OCI-LY7 (cell line): ENCODE measurements at regions not wholly inside any gene's neighbourhood (a gene's known extent, or its start where the extent isn't known, plus 50 kb on each side); places are given as distances from the start of the nearest gene placed in this dataset.

Experiments used
- BruUV-seq: library from RNA; stranded (reverse); fragments of 400-500 nt; replicated peaks from 2 replicates; lab custom pipeline; 2021; lab: Mats Ljungman, UMichigan
- CTCF ChIA-PET: fragments of 300-600 bp; sonication (Branson Sonifier 250); formaldehyde crosslinking; loops from one replicate; lab custom pipeline; 2022; ENCODE audit warnings: antibody characterized with exemption; ENCODE audit not compliant: unreplicated experiment; lab: Charles Lee
- POLR2A ChIA-PET: fragments of 300-600 bp; sonication (Branson Sonifier 250); formaldehyde crosslinking; loops from one replicate; lab custom pipeline; 2022; ENCODE audit warnings: antibody characterized with exemption; lab: Charles Lee
- DNase-seq: peaks from one replicate; pipeline ENCODE4 v3.0.0-alpha.2; 2015; ENCODE audit warnings: low spot score
- H2AFZ ChIP-seq: fragments of 200-600 bp; sonication (generic), shearing (Covaris generic); 2 replicates; pipeline ENCODE4 v1.6.1; 2014; ENCODE audit warnings: mild to moderate bottlenecking, antibody characterized with exemption, low read length, moderate library complexity
- H3K27ac ChIP-seq: fragments of 200-600 bp; sonication (generic); 2 replicates; pipeline ENCODE4 v1.5.1; 2014; ENCODE audit warnings: mixed run types, low read depth, mild to moderate bottlenecking, moderate library complexity, low read length, inconsistent platforms; ENCODE audit not compliant: poor library complexity, severe bottlenecking
- H3K36me3 ChIP-seq: fragments of 200-600 bp; sonication (generic); 2 replicates; pipeline ENCODE4 v1.6.1; 2014; ENCODE audit warnings: mild to moderate bottlenecking, antibody characterized with exemption, low read length, moderate library complexity, mixed read lengths; ENCODE audit not compliant: insufficient read depth
- H3K4me1 ChIP-seq: fragments of 200-600 bp; sonication (generic); 2 replicates; pipeline ENCODE4 v1.5.1; 2014; ENCODE audit warnings: mild to moderate bottlenecking, low read length; ENCODE audit not compliant: insufficient read depth, poor library complexity, severe bottlenecking
- H3K4me2 ChIP-seq: fragments of 200-600 bp; sonication (generic); 2 replicates; pipeline ENCODE4 v1.6.1; 2014; ENCODE audit warnings: mild to moderate bottlenecking, low read length
- H3K4me3 ChIP-seq: fragments of 200-600 bp; sonication (generic); 2 replicates; pipeline ENCODE4 v1.5.1; 2014; ENCODE audit warnings: mild to moderate bottlenecking, low read depth, low read length; ENCODE audit not compliant: poor library complexity, severe bottlenecking
- H3K79me2 ChIP-seq: fragments of 200-600 bp; sonication (generic); 2 replicates; pipeline ENCODE4 v1.6.1; 2016; ENCODE audit warnings: low read depth, mild to moderate bottlenecking, low read length, moderate library complexity, mixed read lengths; ENCODE audit not compliant: insufficient read depth
- H3K9me2 ChIP-seq: fragments of 200-600 bp; sonication (generic); 2 replicates; pipeline ENCODE4 v1.6.1; 2016; ENCODE audit warnings: mild to moderate bottlenecking, low read length, mixed read lengths; ENCODE audit not compliant: insufficient read depth
- H3K9me3 ChIP-seq: fragments of 200-600 bp; sonication (generic); 2 replicates; pipeline ENCODE4 v1.6.1; 2014; ENCODE audit warnings: mild to moderate bottlenecking, mixed run types, low read length, mixed read lengths
- H4K20me1 ChIP-seq: fragments of 200-600 bp; sonication (generic); 2 replicates; pipeline ENCODE4 v1.6.1; 2014; ENCODE audit warnings: mild to moderate bottlenecking, antibody characterized with exemption, low read length, moderate library complexity, mixed read lengths; ENCODE audit not compliant: insufficient read depth
- EZH2phosphoT487 ChIP-seq: fragments of 200-600 bp; sonication (generic); IDR thresholded peaks from 2 replicates; pipeline ENCODE4 v1.6.1; 2018; ENCODE audit warnings: low read depth, borderline replicate concordance, mild to moderate bottlenecking, mixed run types, antibody characterized with exemption, low read length, moderate library complexity, mixed read lengths
- intact Hi-C: fragments of 100-400 bp; cut with micrococcal nuclease; formaldehyde crosslinking; loops from one replicate; pipeline ENCODE4 v1.10.0; 2022; ENCODE audit not compliant: unreplicated experiment
- TF ChIP-seq, protein P1 (sequence below): fragments of 200-600 bp; sonication (generic); conservative IDR thresholded peaks from 2 replicates; pipeline ENCODE4 v1.5.1; 2014; ENCODE audit warnings: mild to moderate bottlenecking, antibody characterized with exemption, low read length, moderate library complexity, mixed read lengths

DNA sequence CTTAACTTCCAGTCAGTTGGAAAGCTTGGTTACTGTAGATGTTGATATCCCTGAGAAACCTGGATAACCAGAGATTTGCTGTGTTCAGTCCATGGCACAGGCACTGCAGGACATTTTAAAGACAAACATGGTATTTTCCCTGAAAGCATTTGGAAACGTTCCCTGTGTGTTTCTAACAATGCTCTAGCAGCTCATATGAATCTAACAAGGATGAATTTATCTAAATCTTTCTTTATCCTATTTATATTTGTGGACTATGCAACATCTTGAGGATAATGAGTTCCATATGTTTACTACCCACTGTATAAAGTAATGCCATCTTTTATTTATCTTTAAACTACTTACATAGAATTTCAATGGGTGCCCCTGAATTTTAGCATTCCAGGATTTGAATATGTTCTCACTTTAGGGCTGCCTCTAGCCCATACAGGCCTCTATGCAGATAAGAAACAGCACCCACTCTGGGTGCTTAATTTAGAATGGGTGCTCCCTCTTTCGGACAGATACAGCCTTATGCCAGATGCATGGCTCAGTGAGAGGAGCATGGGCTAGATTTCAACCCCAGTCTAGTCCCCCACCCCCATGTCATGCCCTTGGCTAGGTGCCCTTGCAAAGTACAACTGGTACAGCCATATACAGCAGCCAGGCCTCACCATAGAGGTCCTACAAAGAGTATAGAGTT lies 50.6 kb upstream of the NEMP2 start:
- intact Hi-C loops = no loop called here
- Histone ChIP-seq H3K36me3 (no peaks in the 10 kb centered on the region), H3K27ac (no peak overlapping the region), H4K20me1 (no peaks in the 10 kb centered on the region), H3K9me2 (no peaks in the 10 kb centered on the region), H3K4me1 (no peaks in the 10 kb centered on the region), H2AFZ (no peak overlapping the region), H3K4me2 (no peak overlapping the region), H3K79me2 (no peaks in the 10 kb centered on the region), H3K4me3 (no peak overlapping the region), H3K9me3 (no peaks in the 10 kb centered on the region)
- TF ChIP-seq, protein P1, sequence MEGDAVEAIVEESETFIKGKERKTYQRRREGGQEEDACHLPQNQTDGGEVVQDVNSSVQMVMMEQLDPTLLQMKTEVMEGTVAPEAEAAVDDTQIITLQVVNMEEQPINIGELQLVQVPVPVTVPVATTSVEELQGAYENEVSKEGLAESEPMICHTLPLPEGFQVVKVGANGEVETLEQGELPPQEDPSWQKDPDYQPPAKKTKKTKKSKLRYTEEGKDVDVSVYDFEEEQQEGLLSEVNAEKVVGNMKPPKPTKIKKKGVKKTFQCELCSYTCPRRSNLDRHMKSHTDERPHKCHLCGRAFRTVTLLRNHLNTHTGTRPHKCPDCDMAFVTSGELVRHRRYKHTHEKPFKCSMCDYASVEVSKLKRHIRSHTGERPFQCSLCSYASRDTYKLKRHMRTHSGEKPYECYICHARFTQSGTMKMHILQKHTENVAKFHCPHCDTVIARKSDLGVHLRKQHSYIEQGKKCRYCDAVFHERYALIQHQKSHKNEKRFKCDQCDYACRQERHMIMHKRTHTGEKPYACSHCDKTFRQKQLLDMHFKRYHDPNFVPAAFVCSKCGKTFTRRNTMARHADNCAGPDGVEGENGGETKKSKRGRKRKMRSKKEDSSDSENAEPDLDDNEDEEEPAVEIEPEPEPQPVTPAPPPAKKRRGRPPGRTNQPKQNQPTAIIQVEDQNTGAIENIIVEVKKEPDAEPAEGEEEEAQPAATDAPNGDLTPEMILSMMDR = no peak
- TF ChIP-seq EZH2phosphoT487 = no peak
- no peak for DNase-seq
- ChIA-PET CTCF (no interaction called here), POLR2A (interaction anchor here (0.6 to 1.4 kb wide), 2 partner anchors 15 to 60 kb away, joined by 3 read pairs; no protein-coding TSS in a partner anchor)
- no TSS peak for BruUV-seq

DNA sequence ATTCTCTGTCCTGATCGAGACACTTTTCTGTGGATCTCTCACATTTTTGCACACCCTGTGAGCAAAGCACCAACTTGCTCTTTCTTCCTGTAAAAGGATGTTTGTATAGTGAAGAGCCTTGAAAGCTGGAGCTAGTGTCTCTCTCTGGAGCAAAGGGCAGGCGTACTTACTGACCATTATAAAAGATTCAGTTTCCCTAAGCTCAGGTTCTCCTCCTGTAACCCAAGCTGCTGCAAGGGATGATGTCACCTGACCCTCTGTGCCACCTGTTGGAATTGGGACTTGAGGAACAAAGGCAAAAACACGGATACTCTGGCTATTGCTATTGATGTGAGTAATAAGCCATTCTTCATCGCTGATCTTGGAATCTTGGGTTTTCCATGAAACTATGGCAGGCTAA lies 52.6 kb upstream of the NEMP2 start:
- no peaks in the 10 kb centered on the region for H3K9me2 ChIP-seq
- no peak overlapping the region for H3K4me2 ChIP-seq
- no peak overlapping the region for H3K4me3 ChIP-seq
- H3K4me1 ChIP-seq = no peaks in the 10 kb centered on the region
- TF ChIP-seq, protein P1 = no peak
- no peak for TF ChIP-seq EZH2phosphoT487
- H3K79me2 ChIP-seq = no peaks in the 10 kb centered on the region
- ChIA-PET POLR2A (no interaction called here), CTCF (no interaction called here)
- no peaks in the 10 kb centered on the region for H4K20me1 ChIP-seq
- intact Hi-C loops = no loop called here
- no peaks in the 10 kb centered on the region for H3K36me3 ChIP-seq
- BruUV-seq = no TSS peak
- no peak overlapping the region for H2AFZ ChIP-seq
- H3K27ac ChIP-seq = no peak overlapping the region
- DNase-seq = no peak
- no peaks in the 10 kb centered on the region for H3K9me3 ChIP-seq

DNA sequence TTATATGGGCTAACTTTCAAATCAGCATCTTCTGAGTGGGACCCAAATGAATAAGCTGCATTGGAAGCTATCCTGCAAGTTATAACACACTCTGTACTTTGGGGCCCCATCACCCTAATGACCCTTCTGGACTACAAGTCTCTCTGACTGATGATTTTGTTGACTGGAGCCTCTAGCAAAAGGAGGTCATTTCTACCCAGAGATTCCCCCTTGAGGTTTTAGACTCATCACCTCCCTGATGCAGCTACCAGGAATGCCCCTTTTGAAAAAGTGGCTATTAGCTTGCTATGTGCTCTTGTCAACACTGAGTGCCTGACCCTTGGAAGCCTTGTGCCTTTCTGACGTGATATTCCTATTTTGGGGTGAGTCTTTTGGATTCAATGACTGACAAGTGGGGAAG lies 54.5 kb upstream of the NEMP2 start:
- Histone ChIP-seq H3K4me1 (no peaks in the 10 kb centered on the region), H3K4me2 (no peak overlapping the region), H2AFZ (no peak overlapping the region), H4K20me1 (no peaks in the 10 kb centered on the region), H3K4me3 (no peak overlapping the region), H3K79me2 (no peaks in the 10 kb centered on the region), H3K27ac (no peak overlapping the region), H3K36me3 (no peaks in the 10 kb centered on the region), H3K9me2 (no peaks in the 10 kb centered on the region), H3K9me3 (no peaks in the 10 kb centered on the region)
- ChIA-PET POLR2A (interaction anchor here (0.6 to 2.3 kb wide), 3 partner anchors 14 to 133 kb away, joined by 3 to 8 read pairs (median 3); no protein-coding TSS in a partner anchor), CTCF (no interaction called here)
- BruUV-seq = no TSS peak
- intact Hi-C loops = no loop called here
- DNase-seq = no peak
- TF ChIP-seq EZH2phosphoT487 = no peak
- TF ChIP-seq, protein P1 = no peak
